CD1c-positive myeloid dendritic cell (primary cell): ENCODE measurements at regions not wholly inside any gene's neighbourhood (a gene's known extent, or its start where the extent isn't known, plus 50 kb on each side); places are given as distances from the start of the nearest gene placed in this dataset.

Source experiments
- DNase-seq: peaks from one replicate; pipeline ENCODE4 v3.0.0-alpha.2; 2016; ENCODE audit errors: extremely low spot score

DNA sequence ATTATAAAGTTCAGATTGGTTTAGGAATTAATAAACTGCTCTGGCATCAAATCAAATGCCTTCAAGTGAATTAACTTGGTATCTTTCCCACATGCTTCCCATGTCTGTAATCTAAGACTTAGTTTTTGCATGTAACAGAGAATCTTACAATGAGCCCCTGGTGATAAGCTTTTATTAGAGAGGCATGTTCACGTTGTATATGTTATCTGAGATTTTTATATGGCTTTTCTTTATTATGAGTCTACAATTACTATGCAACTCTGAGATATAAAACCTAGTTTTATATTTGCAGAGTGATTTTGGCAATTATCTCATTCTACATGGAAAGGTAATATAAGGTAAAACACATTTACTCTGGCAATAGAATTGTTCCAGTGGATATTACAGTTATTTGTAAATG, 1578.4 kb upstream of the IGFBP7 start:
- no peak for DNase-seq

DNA sequence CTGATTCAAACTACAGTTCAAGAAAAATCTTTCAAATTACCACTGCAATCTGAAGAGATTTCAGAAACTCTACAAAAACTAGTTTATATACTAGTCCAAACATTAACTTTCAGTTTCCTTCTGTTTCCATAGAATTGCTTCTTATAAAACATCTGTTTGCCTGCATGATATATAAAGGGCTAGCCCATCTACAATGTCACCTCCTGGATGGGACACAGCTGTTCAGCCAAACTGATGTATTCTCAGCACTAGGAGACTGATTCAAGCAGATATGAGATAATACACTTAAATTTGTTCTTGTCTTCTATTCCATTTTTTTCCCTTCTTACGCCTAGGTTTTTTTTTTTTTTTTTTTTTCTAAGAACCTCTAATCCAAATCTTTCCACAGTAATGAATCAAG, 1569.7 kb upstream of the IGFBP7 start:
- no peak for DNase-seq

DNA sequence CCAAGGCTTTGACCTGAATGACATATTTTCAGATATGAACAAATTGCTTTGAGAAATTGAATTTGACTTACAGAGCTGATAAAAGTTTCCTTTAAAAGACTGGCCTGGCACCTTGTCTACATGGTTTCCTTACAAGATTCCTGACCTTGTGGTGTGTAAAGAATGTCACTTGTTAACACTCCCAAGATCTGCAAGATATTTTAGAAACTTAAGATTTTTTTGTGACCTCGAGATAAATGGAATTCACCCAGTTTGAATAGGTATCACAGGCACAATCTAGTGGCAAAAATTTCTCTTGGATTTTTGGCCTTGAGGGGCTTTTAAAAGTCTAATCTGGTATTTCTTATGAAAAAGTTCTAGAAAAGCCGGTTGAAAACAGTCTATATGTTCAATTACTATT, 1568.9 kb upstream of the IGFBP7 start:
- no peak for DNase-seq

DNA sequence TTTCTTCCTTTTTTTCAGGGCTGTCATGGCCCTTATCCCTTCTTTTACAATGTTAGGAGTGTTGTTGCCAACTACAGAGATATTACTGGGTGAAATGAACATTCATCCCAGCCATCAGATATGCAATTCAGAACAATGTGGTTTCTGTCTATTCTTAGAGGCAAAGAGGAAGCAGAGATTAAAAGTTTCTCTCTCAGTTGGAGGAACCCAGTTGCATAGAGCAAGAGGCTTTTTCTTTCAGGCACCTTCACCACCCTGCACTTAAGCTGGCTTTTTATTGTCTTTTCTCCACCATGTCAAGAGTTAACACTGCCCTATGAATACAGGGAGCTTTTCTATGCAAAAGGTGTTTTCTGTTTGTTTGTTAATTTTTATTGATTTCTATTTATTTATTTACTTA, 1559.6 kb upstream of the IGFBP7 start:
- no peak for DNase-seq

DNA sequence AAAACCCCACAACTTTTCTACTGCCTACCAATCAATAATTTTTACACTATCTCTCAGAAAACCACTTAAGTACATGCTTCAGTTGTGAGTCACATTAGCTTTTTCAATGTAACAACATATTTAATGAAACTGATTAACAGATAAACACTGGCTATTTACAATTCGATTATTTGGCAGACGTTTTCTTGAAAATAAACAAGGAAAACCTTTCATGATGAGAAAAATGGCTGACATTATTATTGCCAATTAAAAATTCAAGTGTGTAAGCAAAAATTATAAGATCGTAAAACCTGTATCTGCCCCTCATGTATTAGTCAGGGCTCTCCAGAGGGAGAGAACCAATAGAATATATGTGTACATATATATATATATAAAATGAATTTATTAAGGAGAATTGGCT, 1555.5 kb upstream of the IGFBP7 start:
- DNase-seq = no peak

DNA sequence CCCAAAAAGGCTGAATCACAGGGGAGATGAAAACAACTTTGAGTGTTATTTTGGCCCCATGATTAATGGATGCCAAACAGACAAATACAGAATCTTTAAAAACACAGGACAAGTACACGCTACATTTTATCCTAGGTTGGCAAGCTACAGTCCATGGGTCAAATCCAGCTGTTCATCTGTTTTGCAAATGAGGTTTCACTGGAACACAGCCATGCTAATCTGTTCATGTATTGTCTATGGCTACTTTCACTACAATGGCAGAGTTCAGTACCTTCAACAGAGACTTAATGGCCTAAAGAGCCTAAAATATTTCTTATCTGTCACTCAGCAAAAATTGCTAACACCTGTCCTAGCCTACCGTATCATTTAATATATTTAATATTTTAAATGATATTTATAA, 1548.5 kb upstream of the IGFBP7 start:
- DNase-seq = no peak

DNA sequence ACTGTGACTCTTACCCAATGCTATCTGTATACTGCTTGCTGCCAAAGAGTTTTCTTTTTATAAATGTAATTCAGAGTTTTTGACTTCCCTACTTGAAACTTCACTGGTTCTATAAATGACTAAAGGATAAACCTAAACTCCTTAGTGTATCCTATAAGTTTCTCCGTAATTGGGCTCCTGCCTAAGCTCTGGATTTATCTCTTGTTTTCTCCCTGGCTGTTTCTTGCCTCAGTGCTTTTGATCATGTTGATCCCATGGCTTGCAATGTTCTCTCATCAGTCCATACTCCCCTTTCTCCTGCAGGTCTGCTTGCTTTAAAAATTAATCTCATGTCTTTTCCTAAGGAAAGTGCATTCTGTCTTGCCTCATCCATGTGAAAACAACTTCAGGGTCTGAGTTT, 1543.1 kb upstream of the IGFBP7 start:
- no peak for DNase-seq

DNA sequence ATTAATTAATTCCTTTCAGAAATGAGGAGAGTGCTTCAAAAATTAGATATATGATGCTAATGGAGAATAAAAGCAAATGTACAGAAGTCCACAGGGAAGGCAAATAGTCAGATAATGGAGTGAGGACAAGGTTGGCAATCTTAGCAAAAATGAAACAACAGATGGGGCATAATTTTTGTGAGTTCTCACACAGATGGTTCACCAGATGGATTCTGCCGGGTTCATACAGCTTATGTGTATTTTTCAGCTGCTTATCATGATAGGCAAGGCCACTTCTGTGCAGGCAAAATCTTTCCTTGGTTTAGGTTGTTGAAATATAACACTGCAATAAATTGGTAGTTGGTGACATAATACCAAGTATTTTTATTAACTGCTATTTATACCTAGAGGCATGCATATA, 1539.0 kb upstream of the IGFBP7 start:
- no peak for DNase-seq

DNA sequence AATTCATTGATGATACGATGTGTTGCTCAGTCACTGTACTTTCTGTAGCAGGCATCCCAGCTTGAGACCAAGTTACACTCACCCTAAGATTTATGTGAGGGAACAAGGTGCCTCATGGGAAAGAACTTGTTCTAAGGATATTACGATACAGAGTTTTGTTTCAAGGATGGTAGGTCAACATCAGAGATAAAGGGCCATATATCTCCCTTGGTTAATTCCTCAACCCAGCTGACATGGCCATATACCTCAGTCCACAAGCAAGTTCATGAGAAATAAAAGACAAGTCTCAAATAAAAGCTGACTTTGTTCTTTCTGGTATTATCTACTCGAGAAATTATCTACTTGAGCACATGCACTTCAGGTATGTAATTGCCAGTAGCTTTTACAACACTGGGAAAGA, 1535.9 kb upstream of the IGFBP7 start:
- no peak for DNase-seq

DNA sequence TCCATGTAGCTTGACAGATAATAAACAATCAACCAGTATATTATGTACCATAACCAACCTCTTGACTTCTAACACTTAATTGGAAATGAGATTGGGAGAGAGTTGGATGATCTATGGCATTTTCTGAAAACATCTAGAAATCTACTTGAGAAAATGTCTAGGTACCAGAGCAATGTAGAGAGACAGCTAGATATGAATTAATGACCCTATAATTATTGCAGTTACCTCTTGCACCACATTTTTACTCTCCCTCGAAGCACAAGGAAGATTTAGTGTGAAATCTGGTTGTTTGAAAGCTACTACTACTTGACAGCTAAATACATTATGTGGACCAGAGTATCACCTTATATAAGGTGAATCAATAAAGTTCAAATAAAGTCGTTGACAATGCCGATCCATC, 1534.4 kb upstream of the IGFBP7 start:
- DNase-seq = no peak

DNA sequence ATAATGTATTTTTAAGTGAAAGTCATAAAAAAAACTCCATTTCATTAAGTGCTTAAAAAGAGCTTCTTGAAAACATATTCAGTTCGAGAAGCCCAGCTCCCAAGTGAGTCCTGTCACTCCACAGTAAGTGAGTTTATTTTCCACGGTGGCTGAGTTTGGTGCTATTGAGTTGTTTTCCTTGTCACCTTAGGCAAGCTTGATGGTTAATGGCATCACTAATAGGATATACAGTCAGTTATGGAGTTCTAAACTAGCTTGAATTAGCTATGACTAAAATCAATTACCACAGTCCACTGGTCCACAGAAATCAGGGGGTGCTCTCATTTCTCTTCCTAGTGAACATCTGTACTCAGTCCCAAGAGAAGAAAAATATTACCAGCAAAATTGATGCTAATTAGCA, 1526.2 kb upstream of the IGFBP7 start:
- DNase-seq = no peak

DNA sequence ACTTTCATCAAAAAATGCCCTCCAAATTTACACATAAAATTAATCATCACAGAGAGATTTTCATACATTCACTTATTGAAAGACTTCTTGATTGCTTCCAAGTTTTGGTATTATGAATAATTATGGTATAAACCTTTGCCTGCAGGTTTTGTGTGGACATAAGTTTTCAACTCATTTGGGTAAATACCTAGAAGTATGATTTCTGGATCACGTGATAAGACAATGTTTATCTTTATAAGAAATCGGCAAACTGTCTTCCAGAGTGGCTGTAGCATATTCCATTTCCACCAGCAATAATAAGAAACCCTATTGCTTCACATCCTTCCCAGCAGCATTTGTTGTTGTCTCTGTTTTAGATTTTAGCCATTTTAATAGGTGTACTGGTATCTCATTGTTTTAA, 1507.0 kb upstream of the IGFBP7 start:
- no peak for DNase-seq

DNA sequence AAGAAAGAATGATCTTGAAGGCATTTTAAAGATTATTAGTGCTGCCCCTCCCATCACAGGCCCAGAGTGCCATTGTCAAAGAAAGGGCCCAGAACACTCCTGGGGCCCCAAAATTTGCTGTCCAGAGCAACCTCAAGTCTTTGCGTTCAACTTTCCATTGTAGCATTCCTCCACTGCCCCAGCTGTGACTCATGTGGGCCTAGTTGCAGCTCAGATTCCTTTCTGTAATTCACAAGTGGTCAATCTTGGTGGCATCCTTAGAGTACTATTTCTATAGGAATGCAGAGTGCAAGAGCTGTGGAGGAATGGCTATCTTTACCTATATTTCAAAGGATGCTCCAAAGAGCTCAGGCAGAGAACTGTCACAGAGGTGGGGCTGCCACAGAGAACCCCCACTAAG, 1500.8 kb upstream of the IGFBP7 start:
- DNase-seq = no peak

DNA sequence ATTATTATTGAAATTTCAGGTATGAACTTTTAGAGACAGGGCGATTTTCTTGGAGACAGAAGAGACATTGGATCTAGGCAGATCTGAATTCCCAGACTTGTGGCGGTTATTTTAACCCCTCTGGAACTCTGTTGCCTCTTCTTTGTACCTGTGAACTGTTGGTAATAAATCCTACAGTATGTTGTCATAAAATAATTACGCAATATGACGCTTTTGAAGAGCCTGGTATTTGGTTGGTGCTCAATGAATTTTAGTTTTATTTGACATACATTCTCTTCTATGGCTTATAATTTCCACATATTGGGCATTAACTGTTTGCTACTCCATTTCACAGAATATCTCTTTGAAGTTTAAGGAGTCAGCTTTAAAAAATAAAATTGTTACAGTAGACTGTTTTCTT, 1496.1 kb upstream of the IGFBP7 start:
- DNase-seq = no peak

DNA sequence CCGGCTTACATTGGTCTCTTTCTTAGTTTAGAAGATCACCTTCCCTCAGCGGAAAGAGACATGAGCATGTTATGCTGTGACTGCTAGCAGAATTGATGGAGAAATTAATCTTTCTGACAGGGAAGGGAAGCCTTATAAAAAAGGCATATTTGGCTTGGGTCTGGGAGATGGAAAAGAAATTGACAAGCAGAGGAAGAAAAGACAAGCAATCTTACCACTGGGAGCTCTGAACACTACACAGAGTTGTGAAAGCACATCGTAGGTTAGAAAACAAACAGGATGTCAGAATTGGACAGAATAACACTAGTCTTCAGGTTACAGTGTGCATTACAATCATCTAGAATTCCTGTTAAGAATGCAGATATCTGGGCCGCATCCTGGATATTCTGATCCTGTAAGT, 1493.8 kb upstream of the IGFBP7 start:
- no peak for DNase-seq

DNA sequence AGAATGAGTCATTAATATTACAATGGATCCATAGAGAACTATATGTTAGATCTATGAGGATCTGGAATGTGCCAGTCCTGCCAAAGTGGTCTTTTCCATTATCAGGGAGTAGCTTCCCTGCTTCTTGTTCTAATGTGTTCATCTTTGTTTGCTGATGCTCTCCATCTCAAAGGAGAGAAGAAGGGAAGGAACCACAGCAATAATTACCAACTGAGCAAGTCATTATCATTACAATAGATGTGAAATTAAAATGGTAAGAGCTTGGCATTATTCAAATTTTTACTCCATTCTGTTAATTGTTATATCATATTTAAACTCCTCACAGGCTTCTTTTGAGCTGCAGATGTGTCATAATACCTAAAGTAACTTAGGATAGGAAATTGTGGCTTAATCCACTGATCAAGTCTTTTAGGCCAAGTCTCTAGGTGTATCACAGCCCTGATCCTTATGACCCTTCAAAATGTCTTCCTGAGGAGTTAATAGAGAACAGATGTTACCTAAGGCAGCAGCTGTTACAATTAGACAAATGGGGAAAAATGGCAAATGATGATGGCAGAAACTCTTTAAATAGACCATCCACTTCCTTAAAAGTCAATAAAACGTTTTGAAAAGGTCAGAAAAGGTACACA, 1492.7 kb upstream of the IGFBP7 start:
- no peak for DNase-seq

DNA sequence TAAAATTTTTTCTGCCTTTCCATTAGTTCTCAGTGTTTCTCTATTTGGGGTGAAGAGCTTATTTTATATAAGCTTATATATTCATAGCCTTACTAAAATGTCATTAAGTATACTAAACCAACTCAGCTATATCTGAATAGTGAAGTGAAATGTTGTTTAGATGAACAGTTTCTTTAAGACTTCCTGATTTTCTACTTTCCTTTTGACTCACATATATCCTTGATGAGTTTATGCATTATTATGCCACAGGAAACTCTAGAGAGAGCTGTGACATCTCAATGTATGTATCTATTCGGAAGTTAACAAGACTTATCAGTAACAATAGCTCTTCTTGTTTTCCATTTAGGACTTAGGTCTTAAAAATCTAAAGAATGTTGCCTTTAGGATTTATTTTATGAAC, 1491.8 kb upstream of the IGFBP7 start:
- no peak for DNase-seq

DNA sequence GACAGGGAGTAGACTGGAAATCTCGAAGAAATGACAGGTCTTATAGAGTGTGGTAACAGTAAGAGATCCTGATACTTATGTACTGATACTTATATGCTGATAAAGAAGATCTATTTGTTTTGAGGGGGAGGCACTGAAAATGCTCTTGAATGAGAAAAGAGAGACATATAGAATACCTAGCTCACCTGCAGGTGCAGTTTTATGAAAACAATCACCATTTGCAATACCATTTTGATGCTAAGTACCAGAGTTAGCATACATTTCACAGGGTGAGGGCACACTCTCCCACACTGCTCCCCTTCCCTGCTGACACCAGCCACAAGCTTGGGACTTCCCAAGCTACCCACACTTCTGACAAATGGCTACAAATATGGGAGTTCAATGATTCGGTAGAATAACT, 1490.1 kb upstream of the IGFBP7 start:
- DNase-seq = no peak

DNA sequence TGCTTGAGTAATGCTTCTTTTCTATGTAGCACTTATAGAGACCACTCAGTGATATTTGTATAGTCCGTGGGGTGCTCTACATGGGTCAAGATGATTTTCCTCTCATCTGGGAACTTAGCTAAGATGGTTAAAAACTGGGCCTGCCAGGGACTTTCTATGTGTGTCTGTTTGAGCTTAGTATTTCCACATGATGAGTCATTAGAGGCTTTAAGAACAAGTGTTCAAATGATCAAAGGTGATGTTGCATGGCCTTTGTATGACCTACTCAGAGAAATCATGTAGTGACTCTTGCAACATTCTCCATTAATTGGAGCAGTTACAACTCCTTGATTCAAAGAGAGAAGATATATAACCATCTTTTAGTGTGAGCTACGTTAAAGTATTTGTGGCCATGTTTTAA, 1480.5 kb upstream of the IGFBP7 start:
- no peak for DNase-seq

DNA sequence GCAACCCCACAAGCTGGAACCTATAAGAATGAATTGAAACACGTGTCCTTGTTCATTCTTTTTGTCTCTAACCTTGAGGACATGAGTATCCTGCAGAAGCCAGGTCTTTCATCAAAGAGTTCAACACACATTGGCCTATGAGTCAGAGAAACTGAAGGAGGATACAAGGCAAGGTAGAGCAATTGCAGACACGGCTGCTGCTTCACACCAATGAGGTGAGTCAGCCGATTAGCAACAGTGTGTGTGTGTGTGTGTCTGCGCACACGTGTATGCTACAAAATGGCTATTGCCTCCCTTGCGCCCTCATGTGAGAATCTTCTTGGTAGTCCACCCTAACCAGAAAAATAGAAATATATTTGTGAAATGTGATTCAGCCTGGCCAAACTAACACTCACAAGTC, 1477.7 kb upstream of the IGFBP7 start:
- DNase-seq = no peak

DNA sequence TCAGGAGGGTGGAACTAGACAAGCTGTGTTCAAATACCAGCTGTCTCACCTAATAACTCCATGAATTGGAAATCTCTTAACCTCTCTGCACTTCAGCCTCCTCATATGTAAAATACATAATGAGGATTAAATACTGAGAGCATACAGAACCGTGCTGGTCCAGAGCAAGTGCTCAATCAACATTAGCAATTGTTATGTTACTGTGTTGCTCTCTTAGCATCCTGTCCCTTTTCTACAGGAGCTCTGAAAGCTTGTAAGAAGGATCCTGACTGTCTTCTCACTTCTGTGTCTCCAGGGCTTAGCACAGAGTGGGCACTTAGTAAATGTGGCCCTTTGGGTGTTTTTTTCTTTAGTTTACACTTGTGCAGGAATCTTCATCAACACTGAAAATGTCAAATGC, 1456.1 kb upstream of the IGFBP7 start:
- DNase-seq = no peak

DNA sequence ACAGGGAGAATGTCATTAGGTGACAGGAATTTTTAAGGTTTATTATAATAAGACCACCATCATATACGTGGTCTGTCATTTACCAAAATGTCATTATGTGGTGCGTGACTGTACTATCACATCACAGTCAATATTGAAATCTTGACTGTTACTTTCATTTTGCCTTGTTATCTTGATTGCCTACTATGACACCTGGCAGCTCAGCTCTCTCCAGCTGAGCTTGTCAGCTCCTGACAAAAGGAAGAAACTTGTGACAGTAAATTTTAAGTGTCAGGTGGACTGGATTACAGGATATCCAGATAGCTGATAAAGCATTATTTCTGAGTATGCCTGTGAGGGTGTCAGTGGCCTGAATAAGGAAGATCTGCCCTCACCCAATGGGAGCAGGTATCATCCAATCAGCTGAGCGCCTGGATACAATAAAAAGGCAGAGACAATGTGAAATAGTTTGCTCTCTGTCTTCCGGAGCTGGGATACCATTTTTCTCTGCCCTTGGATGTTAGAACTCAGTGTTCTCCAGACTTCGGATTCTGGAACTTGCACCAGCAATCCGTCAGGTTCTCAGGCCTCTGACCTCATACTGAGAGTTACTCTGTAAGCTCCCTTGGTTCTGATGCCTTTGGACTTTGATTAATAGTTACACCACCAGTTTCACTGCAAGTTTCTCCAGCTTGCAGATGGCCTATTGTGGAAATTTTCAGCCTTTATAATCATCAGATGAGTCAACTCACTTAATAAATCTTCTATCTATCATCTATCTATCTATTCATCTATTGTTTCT, 1454.7 kb upstream of the IGFBP7 start:
- no peak for DNase-seq

DNA sequence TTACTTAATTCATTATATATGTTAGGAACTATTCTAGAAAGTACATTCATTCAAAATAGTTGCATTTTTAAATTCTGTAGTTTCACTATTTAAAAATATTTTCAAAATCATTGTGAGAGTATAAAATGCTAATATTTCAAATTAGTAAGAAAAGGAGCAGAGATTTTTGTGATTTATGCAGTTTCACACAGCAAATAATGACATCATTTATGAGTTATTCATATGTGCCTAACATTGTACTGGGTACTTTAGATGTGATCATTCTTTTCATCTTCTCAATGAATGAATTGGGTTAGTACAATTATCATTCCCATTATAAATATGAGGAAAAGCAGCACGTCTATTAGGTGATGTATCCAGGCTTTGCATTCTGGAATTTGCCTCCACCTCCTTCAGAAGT, 1451.0 kb upstream of the IGFBP7 start:
- no peak for DNase-seq

DNA sequence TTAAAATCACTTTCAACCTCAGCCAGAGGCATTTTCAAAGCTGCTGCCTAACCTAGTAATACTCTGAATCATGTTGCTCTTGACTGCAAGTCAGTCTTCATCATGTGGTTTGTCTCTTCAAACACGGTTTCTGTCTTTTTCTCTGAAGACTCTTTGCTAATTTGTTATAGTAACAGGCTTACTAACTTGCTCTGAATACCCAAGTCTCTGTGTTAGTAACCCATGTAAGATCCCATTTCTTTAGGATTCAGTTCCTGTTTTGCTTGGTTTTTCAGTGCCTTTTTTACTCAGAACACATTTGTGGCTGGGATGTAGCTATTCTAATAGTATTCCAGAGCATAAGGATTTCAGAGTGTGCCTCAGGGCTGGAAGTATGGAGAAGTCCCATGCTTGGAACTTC, 1450.6 kb upstream of the IGFBP7 start:
- no peak for DNase-seq
